ENCODE measurements at regions not wholly inside any gene's neighbourhood (a gene's known extent, or its start where the extent isn't known, plus 50 kb on each side); places are given as distances from the start of the nearest gene placed in this dataset.

DNA sequence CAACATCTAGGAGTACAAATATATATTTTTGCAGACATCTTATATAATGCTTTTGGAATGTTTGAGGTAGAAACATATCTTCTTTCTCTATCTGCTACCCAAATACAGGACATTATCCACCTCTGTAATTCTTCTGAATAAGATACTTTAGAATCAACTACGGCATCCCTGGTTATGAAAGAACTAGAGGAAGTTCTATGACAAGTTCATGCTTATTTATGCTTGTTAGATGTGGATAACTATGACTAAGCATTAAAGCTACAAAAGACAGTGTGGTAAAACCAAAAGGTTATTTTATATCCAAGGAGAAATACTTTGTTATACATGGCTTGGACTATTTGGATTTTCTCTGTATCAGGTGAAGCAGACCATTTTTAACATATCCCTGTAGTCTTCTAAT lies 894.0 kb downstream of the KCNT2 start:
- H3K4me3 ChIP-seq (ENCODE audit: low read length in 3 of 3) = no peak overlapping the region
- intact Hi-C loops (cut with DNase I) = no loop called here
- DNase-seq = no peak
- no peaks in the 10 kb centered on the region for H3K9me3 ChIP-seq (ENCODE audit: control insufficient read depth in 2 of 3, insufficient read depth in 1 of 3, low read length in 3 of 3)
- H3K4me1 ChIP-seq (ENCODE audit: control insufficient read depth in 2 of 3, insufficient read depth in 2 of 3, low read depth in 1 of 3, low read length in 3 of 3) = no peaks in the 10 kb centered on the region
- TF ChIP-seq, protein P1, sequence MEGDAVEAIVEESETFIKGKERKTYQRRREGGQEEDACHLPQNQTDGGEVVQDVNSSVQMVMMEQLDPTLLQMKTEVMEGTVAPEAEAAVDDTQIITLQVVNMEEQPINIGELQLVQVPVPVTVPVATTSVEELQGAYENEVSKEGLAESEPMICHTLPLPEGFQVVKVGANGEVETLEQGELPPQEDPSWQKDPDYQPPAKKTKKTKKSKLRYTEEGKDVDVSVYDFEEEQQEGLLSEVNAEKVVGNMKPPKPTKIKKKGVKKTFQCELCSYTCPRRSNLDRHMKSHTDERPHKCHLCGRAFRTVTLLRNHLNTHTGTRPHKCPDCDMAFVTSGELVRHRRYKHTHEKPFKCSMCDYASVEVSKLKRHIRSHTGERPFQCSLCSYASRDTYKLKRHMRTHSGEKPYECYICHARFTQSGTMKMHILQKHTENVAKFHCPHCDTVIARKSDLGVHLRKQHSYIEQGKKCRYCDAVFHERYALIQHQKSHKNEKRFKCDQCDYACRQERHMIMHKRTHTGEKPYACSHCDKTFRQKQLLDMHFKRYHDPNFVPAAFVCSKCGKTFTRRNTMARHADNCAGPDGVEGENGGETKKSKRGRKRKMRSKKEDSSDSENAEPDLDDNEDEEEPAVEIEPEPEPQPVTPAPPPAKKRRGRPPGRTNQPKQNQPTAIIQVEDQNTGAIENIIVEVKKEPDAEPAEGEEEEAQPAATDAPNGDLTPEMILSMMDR (IDR thresholded peaks at IDR 0.05; ENCODE audit: borderline replicate concordance, extremely low read depth, insufficient read depth) = no peak
- no peak for FAIRE-seq
- H3K36me3 ChIP-seq (ENCODE audit: control insufficient read depth in 2 of 3, insufficient read depth in 3 of 3, low read length in 3 of 3) = no peaks in the 10 kb centered on the region
- H3K27ac ChIP-seq (ENCODE audit: low read depth in 2 of 2, low read length in 2 of 2) = no peak overlapping the region
- no peaks in the 10 kb centered on the region for H3K27me3 ChIP-seq (ENCODE audit: control insufficient read depth, insufficient read depth, low read length)
- no peak overlapping the region for H3K9ac ChIP-seq (ENCODE audit: low read length in 3 of 3)

DNA sequence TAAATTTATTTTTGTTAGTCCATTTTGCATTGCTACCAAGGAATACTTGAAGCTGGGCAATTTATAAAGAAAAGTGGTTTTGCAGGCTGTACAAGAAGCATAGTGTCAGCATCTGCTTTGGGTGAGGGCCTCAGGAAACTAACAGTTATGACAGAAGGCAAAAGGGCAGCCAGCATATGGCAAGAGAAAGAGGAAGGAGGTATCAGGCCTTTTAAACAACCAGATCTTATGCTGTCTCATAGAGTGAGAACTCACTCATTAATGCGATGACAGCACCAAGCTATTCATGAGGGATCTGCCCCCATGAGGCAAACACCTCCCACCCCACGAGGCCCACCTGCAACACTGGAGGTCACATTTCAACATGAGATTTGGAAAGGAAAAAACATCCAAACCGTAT lies 898.4 kb downstream of the KCNT2 start:
- DNase-seq (no peak), FAIRE-seq (no peak)
- H3K36me3 ChIP-seq (ENCODE audit: control insufficient read depth in 2 of 3, insufficient read depth in 3 of 3, low read length in 3 of 3) = no peaks in the 10 kb centered on the region
- no peak overlapping the region for H3K9ac ChIP-seq (ENCODE audit: low read length in 3 of 3)
- H3K4me3 ChIP-seq (ENCODE audit: low read length in 3 of 3) = no peak overlapping the region
- H3K27me3 ChIP-seq (ENCODE audit: control insufficient read depth, insufficient read depth, low read length) = no peaks in the 10 kb centered on the region
- no peaks in the 10 kb centered on the region for H3K9me3 ChIP-seq (ENCODE audit: control insufficient read depth in 2 of 3, insufficient read depth in 1 of 3, low read length in 3 of 3)
- H3K27ac ChIP-seq (ENCODE audit: low read depth in 2 of 2, low read length in 2 of 2) = no peak overlapping the region
- H3K4me1 ChIP-seq (ENCODE audit: control insufficient read depth in 2 of 3, insufficient read depth in 2 of 3, low read depth in 1 of 3, low read length in 3 of 3) = no peaks in the 10 kb centered on the region
- intact Hi-C loops (cut with DNase I) = no loop called here
- TF ChIP-seq, protein P1 (IDR thresholded peaks at IDR 0.05; ENCODE audit: borderline replicate concordance, extremely low read depth, insufficient read depth) = no peak

DNA sequence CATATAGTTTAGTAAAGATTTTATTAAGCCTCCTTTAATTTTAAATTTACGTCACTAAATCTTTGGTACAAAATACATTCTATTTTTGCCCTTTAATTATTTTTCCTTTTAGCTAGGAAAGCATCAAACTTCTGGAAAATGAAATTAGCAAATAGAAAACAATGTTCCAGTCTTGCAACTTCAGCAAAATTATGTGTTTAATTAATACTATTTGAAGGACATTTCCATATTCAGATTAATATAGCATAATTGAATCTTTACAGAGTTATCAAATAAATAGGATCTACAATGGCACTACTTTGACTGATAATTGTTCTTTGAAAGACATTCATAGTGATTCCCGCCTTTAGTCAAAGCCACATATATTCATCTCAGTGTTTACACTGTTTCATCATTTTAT lies 904.2 kb downstream of the KCNT2 start:
- Histone ChIP-seq H3K27ac (ENCODE audit: low read depth in 2 of 2, low read length in 2 of 2) (no peak overlapping the region), H3K27me3 (ENCODE audit: control insufficient read depth, insufficient read depth, low read length) (no peaks in the 10 kb centered on the region), H3K4me3 (ENCODE audit: low read length in 3 of 3) (no peak overlapping the region), H3K36me3 (ENCODE audit: control insufficient read depth in 2 of 3, insufficient read depth in 3 of 3, low read length in 3 of 3) (no peaks in the 10 kb centered on the region), H3K4me1 (ENCODE audit: control insufficient read depth in 2 of 3, insufficient read depth in 2 of 3, low read depth in 1 of 3, low read length in 3 of 3) (no peaks in the 10 kb centered on the region), H3K9me3 (ENCODE audit: control insufficient read depth in 2 of 3, insufficient read depth in 1 of 3, low read length in 3 of 3) (no peaks in the 10 kb centered on the region), H3K9ac (ENCODE audit: low read length in 3 of 3) (no peak overlapping the region)
- intact Hi-C loops (cut with DNase I) = no loop called here
- TF ChIP-seq, protein P1 (IDR thresholded peaks at IDR 0.05; ENCODE audit: borderline replicate concordance, extremely low read depth, insufficient read depth) = no peak
- FAIRE-seq (no peak), DNase-seq (no peak)

DNA sequence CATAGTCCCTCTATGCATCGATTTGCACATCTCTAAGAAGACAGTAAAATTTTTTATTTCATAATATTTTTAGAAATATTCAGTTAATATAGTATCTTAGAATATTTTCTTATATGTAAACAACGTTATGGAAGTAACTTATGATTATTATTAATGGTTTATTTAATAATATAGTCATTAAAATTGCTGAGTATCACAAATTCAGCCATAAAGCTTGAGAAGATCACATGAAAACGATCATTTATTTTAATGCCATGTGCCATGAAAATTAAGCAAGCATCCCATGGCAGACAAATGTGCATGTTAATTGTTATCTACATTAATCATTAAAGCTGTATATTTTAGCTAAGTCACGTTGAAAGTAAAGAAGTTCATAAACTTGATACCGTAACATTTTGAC lies 907.1 kb downstream of the KCNT2 start:
- DNase-seq (no peak), FAIRE-seq (no peak)
- TF ChIP-seq, protein P1 (IDR thresholded peaks at IDR 0.05; ENCODE audit: borderline replicate concordance, extremely low read depth, insufficient read depth) = no peak
- intact Hi-C loops (cut with DNase I) = no loop called here
- H3K9me3 ChIP-seq (ENCODE audit: control insufficient read depth in 2 of 3, insufficient read depth in 1 of 3, low read length in 3 of 3) = no peaks in the 10 kb centered on the region
- no peaks in the 10 kb centered on the region for H3K36me3 ChIP-seq (ENCODE audit: control insufficient read depth in 2 of 3, insufficient read depth in 3 of 3, low read length in 3 of 3)
- no peaks in the 10 kb centered on the region for H3K27me3 ChIP-seq (ENCODE audit: control insufficient read depth, insufficient read depth, low read length)
- no peak overlapping the region for H3K27ac ChIP-seq (ENCODE audit: low read depth in 2 of 2, low read length in 2 of 2)
- H3K4me3 ChIP-seq (ENCODE audit: low read length in 3 of 3) = no peak overlapping the region
- no peak overlapping the region for H3K9ac ChIP-seq (ENCODE audit: low read length in 3 of 3)
- no peaks in the 10 kb centered on the region for H3K4me1 ChIP-seq (ENCODE audit: control insufficient read depth in 2 of 3, insufficient read depth in 2 of 3, low read depth in 1 of 3, low read length in 3 of 3)

All from kidney (tissue), 13 donors.